Progenitor cell of endocrine pancreas (in vitro differentiated cells): ENCODE measurements at regions not wholly inside any gene's neighbourhood (a gene's known extent, or its start where the extent isn't known, plus 50 kb on each side); places are given as distances from the start of the nearest gene placed in this dataset.

Experiments
- DNase-seq: peaks from one replicate; pipeline ENCODE4 v3.0.0; 2021; ENCODE audit warnings: low spot score; ENCODE audit not compliant: unreplicated experiment
- H3K27ac Mint-ChIP-seq: 2 replicates; pipeline ENCODE4 v1.8.0; 2021; ENCODE audit warnings: mild to moderate bottlenecking, moderate library complexity, mixed read lengths
- H3K27me3 Mint-ChIP-seq: 2 replicates; pipeline ENCODE4 v1.8.0; 2021; ENCODE audit warnings: mixed read lengths
- H3K36me3 Mint-ChIP-seq: 2 replicates; pipeline ENCODE4 v1.8.0; 2022; ENCODE audit warnings: mixed read lengths; ENCODE audit not compliant: insufficient read depth
- H3K4me1 Mint-ChIP-seq: 2 replicates; pipeline ENCODE4 v1.8.0; 2021; ENCODE audit warnings: low read depth, mixed read lengths
- H3K4me3 Mint-ChIP-seq: 2 replicates; pipeline ENCODE4 v1.8.0; 2021; ENCODE audit warnings: low read depth, mild to moderate bottlenecking, moderate library complexity, mixed read lengths
- H3K9me3 Mint-ChIP-seq: 2 replicates; pipeline ENCODE4 v1.8.0; 2021; ENCODE audit warnings: low read depth, mixed read lengths
- TF ChIP-seq, protein P1 (sequence below): fragments of 200-600 bp; sonication (generic); IDR thresholded peaks from one replicate; pipeline ENCODE4 v1.5.0; 2021; ENCODE audit warnings: antibody characterized with exemption, mild to moderate bottlenecking; ENCODE audit not compliant: unreplicated experiment

DNA sequence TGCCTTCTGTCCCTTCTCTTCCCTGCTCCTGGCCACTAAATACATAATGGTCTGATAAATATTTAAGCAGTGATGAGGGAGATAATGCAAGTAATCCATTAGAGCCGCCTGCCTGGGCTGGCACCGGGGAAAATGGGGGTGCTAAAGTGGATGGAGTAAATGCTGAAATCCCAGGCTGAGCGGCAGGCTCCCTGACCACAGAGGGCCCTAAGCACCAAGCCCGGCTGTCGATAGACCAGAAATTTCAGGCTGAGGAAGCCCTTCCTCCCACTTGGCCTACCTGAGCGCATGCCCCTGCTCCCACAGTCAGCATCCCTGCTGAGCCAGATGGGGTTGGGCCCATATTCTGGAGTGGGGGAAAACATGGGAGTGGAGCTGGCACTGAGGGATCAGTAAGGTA, 197.5 kb upstream of the SKOR2 start:
- Mint-ChIP-seq H3K27ac (no peak overlapping the region), H3K4me1 (peaks cover 2% of the 10 kb centered on the region), H3K4me3 (no peak overlapping the region), H3K9me3 (peaks cover 11% of the 10 kb centered on the region), H3K27me3 (peaks cover 13% of the 10 kb centered on the region), H3K36me3 (peaks cover 3% of the 10 kb centered on the region)
- DNase-seq = no peak
- TF ChIP-seq, protein P1, sequence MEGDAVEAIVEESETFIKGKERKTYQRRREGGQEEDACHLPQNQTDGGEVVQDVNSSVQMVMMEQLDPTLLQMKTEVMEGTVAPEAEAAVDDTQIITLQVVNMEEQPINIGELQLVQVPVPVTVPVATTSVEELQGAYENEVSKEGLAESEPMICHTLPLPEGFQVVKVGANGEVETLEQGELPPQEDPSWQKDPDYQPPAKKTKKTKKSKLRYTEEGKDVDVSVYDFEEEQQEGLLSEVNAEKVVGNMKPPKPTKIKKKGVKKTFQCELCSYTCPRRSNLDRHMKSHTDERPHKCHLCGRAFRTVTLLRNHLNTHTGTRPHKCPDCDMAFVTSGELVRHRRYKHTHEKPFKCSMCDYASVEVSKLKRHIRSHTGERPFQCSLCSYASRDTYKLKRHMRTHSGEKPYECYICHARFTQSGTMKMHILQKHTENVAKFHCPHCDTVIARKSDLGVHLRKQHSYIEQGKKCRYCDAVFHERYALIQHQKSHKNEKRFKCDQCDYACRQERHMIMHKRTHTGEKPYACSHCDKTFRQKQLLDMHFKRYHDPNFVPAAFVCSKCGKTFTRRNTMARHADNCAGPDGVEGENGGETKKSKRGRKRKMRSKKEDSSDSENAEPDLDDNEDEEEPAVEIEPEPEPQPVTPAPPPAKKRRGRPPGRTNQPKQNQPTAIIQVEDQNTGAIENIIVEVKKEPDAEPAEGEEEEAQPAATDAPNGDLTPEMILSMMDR = no peak

DNA sequence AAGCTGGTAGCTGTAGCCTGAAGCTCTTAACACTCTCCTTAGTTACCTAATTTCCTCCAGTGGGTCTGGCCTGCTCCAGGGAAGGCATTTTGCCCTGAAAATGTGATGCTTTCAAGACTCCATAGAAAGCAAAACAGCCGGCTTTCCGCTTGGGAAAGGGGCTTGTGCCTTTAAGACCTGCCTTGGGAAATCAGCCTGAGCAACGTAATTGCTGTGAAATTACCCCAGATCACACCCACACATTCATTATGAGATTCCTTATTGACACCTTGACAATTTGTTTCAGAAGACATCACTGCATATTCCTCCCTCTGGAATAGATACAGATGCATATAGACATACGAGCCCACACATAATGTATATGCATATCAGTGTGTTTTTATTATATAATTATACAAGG, 190.5 kb upstream of the SKOR2 start:
- no peak overlapping the region for H3K4me3 Mint-ChIP-seq
- no peaks in the 10 kb centered on the region for H3K4me1 Mint-ChIP-seq
- DNase-seq = no peak
- H3K9me3 Mint-ChIP-seq = peaks cover 6% of the 10 kb centered on the region
- H3K27ac Mint-ChIP-seq = no peak overlapping the region
- H3K27me3 Mint-ChIP-seq = peaks cover 21% of the 10 kb centered on the region
- peaks cover 3% of the 10 kb centered on the region for H3K36me3 Mint-ChIP-seq
- TF ChIP-seq, protein P1 = no peak

- Mint-ChIP-seq H3K4me1 (no peaks in the 10 kb centered on the region), H3K27ac (no peak overlapping the region), H3K27me3 (peaks cover 24% of the 10 kb centered on the region), H3K9me3 (no peaks in the 10 kb centered on the region), H3K4me3 (no peak overlapping the region), H3K36me3 (no peaks in the 10 kb centered on the region)
- TF ChIP-seq, protein P1 = no peak
- DNase-seq = no peak
Measured at GRCh38 chr18:47438001-47438400, 186.5 kb upstream of the SKOR2 start.

DNA sequence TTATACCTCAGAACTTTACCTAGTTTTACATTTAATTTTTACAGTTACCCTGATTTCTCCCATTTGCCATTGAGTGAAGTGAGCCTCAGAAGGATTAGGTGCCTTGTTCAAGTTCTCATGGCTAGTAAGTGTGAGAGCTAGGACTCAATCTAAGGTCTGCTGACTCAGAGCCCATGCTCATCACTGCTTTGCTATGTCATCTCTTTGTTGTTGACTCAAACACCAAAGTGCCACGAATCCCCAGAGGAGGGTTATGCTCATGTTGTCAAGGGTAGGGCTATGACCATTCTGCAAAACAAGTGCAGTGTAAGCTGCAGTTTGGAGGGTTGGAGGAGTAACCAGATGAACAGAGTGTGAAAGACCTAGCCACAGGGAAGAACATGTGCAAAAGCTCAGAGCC, 185.4 kb upstream of the SKOR2 start:
- no peak for DNase-seq
- Mint-ChIP-seq H3K27ac (no peak overlapping the region), H3K4me1 (no peaks in the 10 kb centered on the region), H3K27me3 (peaks cover 24% of the 10 kb centered on the region), H3K36me3 (no peaks in the 10 kb centered on the region), H3K9me3 (no peaks in the 10 kb centered on the region), H3K4me3 (no peak overlapping the region)
- TF ChIP-seq, protein P1 = no peak

DNA sequence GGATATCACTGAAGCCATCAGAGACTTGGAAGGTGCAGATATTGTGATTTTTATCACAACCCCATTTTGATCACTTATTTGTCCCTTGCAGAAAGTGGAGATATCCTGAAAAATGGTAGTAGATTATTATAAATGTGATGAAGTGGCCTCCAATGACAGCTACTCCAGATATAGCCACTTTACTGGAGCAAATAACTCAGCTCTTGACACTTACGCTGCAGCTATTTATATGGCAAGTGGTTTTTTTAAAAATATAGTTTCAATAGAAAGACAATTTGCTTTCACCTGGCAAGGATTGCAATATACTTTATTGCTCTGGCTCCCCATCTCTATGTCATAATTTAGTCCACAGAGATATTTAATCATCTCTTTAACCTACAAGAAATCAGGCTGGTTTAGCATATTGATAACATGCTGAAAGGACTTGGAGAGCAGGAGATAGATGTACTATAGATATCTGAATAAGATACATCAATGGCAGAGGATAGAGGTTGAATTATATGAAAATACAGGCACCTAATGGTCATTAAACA, 182.8 kb upstream of the SKOR2 start:
- no peaks in the 10 kb centered on the region for H3K9me3 Mint-ChIP-seq
- H3K27ac Mint-ChIP-seq = no peak overlapping the region
- no peak for DNase-seq
- H3K4me1 Mint-ChIP-seq = no peaks in the 10 kb centered on the region
- no peaks in the 10 kb centered on the region for H3K36me3 Mint-ChIP-seq
- TF ChIP-seq, protein P1 = no peak
- peaks cover 26% of the 10 kb centered on the region for H3K27me3 Mint-ChIP-seq
- no peak overlapping the region for H3K4me3 Mint-ChIP-seq
